Osteoblast (primary cell): ENCODE measurements at regions not wholly inside any gene's neighbourhood (a gene's known extent, or its start where the extent isn't known, plus 50 kb on each side); places are given as distances from the start of the nearest gene placed in this dataset.
"Not testable (repeated sequence)": the region's sequence is repeated elsewhere in the genome, so short reads cannot be mapped to it uniquely, and the experiment has no call there.

Experiments
- DNase-seq: peaks from one replicate; pipeline ENCODE4 v3.0.0; 2011; ENCODE audit warnings: low spot score, mixed read lengths; ENCODE audit not compliant: insufficient read length; ENCODE audit errors: missing footprints
- H2AFZ ChIP-seq: 2 replicates; pipeline ENCODE4 v1.6.0; 2011; ENCODE audit warnings: mild to moderate bottlenecking, low read length
- H3K27ac ChIP-seq: 2 replicates; pipeline ENCODE4 v1.5.1; 2011; ENCODE audit warnings: mild to moderate bottlenecking, low read depth, low read length, moderate library complexity
- H3K27me3 ChIP-seq: 2 replicates; pipeline ENCODE4 v1.6.0; 2012; ENCODE audit warnings: mild to moderate bottlenecking, control low read depth, inconsistent platforms, low read length, moderate library complexity; ENCODE audit not compliant: insufficient read depth
- H3K36me3 ChIP-seq: 2 replicates; pipeline ENCODE4 v1.5.1; 2011; ENCODE audit warnings: mild to moderate bottlenecking, low read length, control low read depth, moderate library complexity; ENCODE audit not compliant: insufficient read depth
- H3K4me1 ChIP-seq: 2 replicates; pipeline ENCODE4 v1.5.1; 2011; ENCODE audit warnings: mild to moderate bottlenecking, low read length, control low read depth, moderate library complexity; ENCODE audit not compliant: insufficient read depth
- H3K4me2 ChIP-seq: 2 replicates; pipeline ENCODE4 v1.6.0; 2011; ENCODE audit warnings: mild to moderate bottlenecking, low read length; ENCODE audit not compliant: insufficient read depth
- H3K4me3 ChIP-seq: fragments of 200-600 bp; sonication (generic); 3 replicates; pipeline ENCODE4 v1.5.1; 2012; ENCODE audit warnings: mild to moderate bottlenecking, low read length, inconsistent platforms; ENCODE audit not compliant: insufficient read depth
- H3K79me2 ChIP-seq: 2 replicates; pipeline ENCODE4 v1.6.0; 2012; ENCODE audit warnings: mild to moderate bottlenecking, low read length, control low read depth, inconsistent platforms; ENCODE audit not compliant: insufficient read depth
- H3K9me3 ChIP-seq: 2 replicates; pipeline ENCODE4 v1.5.1; 2011; ENCODE audit warnings: low read depth, low read length, control low read depth
- H4K20me1 ChIP-seq: 2 replicates; pipeline ENCODE4 v1.6.0; 2012; ENCODE audit warnings: mild to moderate bottlenecking, low read length, control low read depth; ENCODE audit not compliant: insufficient read depth
- CTCF ChIP-seq: IDR thresholded peaks from 2 replicates; pipeline ENCODE4 v1.5.1; 2011; ENCODE audit warnings: mild to moderate bottlenecking, low read depth, low read length, moderate library complexity; ENCODE audit errors: extremely low read depth

GRCh38 chr9:115689331-115689730 lies 464.3 kb upstream of the PAPPA start:
- H3K9me3 ChIP-seq: no peaks in the 10 kb centered on the region
- H3K27me3 ChIP-seq: no peaks in the 10 kb centered on the region
- no peak for TF ChIP-seq CTCF
- H3K27ac ChIP-seq: no peak overlapping the region
- H3K4me3 ChIP-seq: no peak overlapping the region
- no peak for DNase-seq
- no peaks in the 10 kb centered on the region for H3K36me3 ChIP-seq
- no peaks in the 10 kb centered on the region for H3K79me2 ChIP-seq
- no peak overlapping the region for H2AFZ ChIP-seq
- peaks cover 30% of the 10 kb centered on the region for H3K4me1 ChIP-seq
- H3K4me2 ChIP-seq: no peak overlapping the region
- no peaks in the 10 kb centered on the region for H4K20me1 ChIP-seq

DNA sequence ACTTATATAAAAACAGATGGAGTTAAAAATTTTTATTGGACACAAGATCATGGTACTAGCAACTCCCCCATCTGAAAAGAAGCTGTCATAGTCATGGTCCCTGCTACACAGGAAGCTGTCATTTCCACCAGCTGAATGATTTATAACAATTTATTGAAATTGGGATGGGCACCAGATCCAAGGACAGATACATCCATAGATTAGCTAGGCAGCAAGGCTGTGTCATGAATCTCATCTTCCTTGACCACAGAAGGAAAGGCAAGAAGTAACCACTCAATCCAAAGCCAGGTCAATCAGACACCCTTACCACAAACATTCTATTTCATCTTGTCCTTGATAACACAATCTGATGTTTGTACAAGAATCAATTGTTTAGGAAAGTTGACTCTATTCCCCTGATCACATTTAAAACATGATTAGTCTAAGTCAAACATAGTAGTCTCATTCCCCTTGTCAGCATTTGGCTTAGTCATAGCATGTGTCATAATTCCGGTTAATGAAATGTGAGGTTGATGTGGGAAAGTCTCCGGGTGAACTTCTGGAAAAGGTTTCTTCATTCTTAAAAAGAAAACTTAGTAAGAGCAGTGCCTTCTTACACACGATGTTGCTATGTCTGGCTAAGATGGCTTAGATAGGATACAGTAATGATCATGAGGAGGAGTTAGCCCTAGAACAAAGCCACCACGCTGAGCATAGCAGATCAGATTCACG lies 462.6 kb upstream of the PAPPA start:
- no peaks in the 10 kb centered on the region for H3K79me2 ChIP-seq
- no peaks in the 10 kb centered on the region for H3K9me3 ChIP-seq
- DNase-seq: no peak
- H3K27me3 ChIP-seq: no peaks in the 10 kb centered on the region
- H3K4me2 ChIP-seq: peak overlapping the region; percentile 34
- no peak for TF ChIP-seq CTCF
- no peak overlapping the region for H3K4me3 ChIP-seq
- peaks cover 35% of the 10 kb centered on the region for H3K4me1 ChIP-seq
- no peak overlapping the region for H2AFZ ChIP-seq
- H3K36me3 ChIP-seq: no peaks in the 10 kb centered on the region
- H3K27ac ChIP-seq: peak overlapping the region; percentile 99
- no peaks in the 10 kb centered on the region for H4K20me1 ChIP-seq

DNA sequence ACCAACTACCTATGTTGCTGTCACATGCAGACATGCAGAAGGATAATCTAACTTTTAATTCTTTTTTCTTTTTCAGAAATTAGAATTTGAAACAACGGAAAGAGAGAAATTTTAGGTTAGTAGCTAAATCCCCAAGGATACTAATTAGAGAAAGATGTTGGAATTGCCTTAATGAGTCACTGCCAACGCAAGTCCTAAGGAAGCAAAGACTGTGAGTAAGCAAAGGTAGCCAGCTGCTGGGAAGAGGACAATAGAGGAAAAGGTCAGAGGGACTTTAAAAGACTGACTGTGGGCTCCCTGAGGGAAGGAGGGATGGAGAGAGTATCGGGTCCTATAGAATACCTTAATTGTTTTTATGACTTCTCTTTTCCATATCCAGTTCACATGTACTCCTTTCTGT lies 461.9 kb upstream of the PAPPA start:
- H3K79me2 ChIP-seq: no peaks in the 10 kb centered on the region
- peak overlapping the region; percentile 99 for H3K27ac ChIP-seq
- no peaks in the 10 kb centered on the region for H4K20me1 ChIP-seq
- peak overlapping the region; percentile 34 for H3K4me2 ChIP-seq
- peaks cover 35% of the 10 kb centered on the region for H3K4me1 ChIP-seq
- no peaks in the 10 kb centered on the region for H3K27me3 ChIP-seq
- no peak for DNase-seq
- H3K36me3 ChIP-seq: no peaks in the 10 kb centered on the region
- no peaks in the 10 kb centered on the region for H3K9me3 ChIP-seq
- peak overlapping the region; percentile 0 for H3K4me3 ChIP-seq
- TF ChIP-seq CTCF: no peak
- H2AFZ ChIP-seq: no peak overlapping the region

- not testable (repeated sequence) for H3K36me3 ChIP-seq, H3K9me3 ChIP-seq, H2AFZ ChIP-seq, H3K4me3 ChIP-seq, DNase-seq, H3K4me2 ChIP-seq, H4K20me1 ChIP-seq, H3K27me3 ChIP-seq, H3K79me2 ChIP-seq
- Histone ChIP-seq H3K4me1 (peaks cover 35% of the 10 kb centered on the region), H3K27ac (peak overlapping the region; percentile 99)
Observed at GRCh38 chr9:115692868-115693267, 460.7 kb upstream of the PAPPA start.
